Astrocyte of the spinal cord (primary cell): ENCODE measurements at regions not wholly inside any gene's neighbourhood (a gene's known extent, or its start where the extent isn't known, plus 50 kb on each side); places are given as distances from the start of the nearest gene placed in this dataset.
A peak's percentile ranks its signal among the peaks of the same experiment; 100 is the strongest.

Experiments used
- DNase-seq: peaks from one replicate; pipeline ENCODE4 v3.0.0; 2011; ENCODE audit warnings: low read depth, low spot score
- H3K4me3 ChIP-seq: 2 replicates; pipeline ENCODE4 v1.5.1; 2011; ENCODE audit warnings: low read depth, mild to moderate bottlenecking, low read length, moderate library complexity
- CTCF ChIP-seq: IDR thresholded peaks from 2 replicates; pipeline ENCODE4 v1.5.1; 2012; ENCODE audit warnings: low read depth, mild to moderate bottlenecking, low read length, inconsistent platforms
- in situ Hi-C: cut with HindIII; loops from 2 replicates; pipeline ENCODE4 v1.10.0; 2017; ENCODE audit warnings: low sequenced_read_pairs

GRCh38 chr1:60740154-60740553 is 342.2 kb upstream of the NFIA start:
- in situ Hi-C loops: no loop called here
- no peak for TF ChIP-seq CTCF
- no peak overlapping the region for H3K4me3 ChIP-seq
- DNase-seq: no peak

DNA sequence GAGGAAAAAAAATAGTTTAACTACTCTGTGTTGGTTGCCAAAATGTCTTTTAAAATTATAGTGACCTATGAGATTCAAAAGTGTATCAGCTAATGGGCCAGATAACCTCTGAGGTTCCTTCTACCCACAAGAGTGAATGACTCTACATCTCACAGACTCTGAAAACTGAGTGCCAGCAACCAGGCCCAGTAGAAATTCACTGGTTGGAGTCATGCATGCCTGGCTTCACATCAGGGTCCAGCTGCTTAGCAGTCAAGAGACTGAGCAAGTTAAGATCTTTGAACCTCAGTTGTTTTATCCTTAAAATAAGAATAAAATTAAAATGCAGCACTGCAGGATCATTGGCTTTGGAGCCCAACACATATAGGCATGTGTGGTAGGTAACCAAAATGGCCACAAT is 342.6 kb upstream of the NFIA start:
- DNase-seq: no peak
- in situ Hi-C loops: no loop called here
- H3K4me3 ChIP-seq: no peak overlapping the region
- no peak for TF ChIP-seq CTCF

DNA sequence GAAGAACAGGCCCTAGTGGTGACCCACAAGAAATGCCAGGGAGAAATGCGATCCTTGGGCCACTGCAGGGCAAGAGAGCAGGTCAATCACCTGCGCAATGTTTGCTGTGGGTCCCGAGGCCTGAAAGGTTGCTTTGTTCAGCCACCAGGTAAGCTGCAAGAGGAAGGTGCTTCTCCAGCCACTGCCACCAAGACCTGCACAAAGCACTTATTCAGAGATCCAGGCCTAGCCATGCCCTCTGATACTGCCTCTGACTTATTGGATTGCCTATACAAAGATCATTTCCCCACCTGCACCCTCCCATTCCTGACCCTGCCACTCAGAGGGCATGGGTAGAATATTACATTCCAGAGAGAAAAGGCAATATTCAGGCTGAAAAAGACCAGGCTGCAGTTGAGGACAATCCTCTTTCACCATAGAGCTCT is 349.4 kb upstream of the NFIA start:
- in situ Hi-C loops: no loop called here
- DNase-seq: no peak
- TF ChIP-seq CTCF: no peak
- no peak overlapping the region for H3K4me3 ChIP-seq

DNA sequence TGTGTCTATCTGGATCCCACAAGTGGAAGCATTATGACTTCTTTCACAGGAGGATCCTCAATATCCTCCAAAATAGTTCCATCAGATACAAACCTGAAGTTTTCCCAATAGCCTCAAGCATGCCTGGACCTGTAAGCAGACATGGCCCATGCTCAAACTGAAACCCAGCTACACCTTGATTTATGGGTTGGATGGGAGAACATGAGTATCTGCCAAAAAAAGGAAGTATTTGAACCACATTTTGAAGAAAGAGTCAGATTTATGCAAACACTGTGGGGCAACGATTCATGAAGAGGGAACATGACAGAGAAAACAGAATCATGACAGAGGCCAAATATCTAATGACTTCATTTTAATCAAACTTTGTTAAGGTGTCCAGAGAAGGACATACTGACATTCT is 351.0 kb upstream of the NFIA start:
- no peak for DNase-seq
- TF ChIP-seq CTCF: no peak
- in situ Hi-C loops: no loop called here
- no peak overlapping the region for H3K4me3 ChIP-seq

GRCh38 chr1:60727552-60727951 is 354.8 kb upstream of the NFIA start:
- in situ Hi-C loops: no loop called here
- no peak overlapping the region for H3K4me3 ChIP-seq
- DNase-seq: no peak
- TF ChIP-seq CTCF: no peak

- no peak for DNase-seq
- H3K4me3 ChIP-seq: no peak overlapping the region
- TF ChIP-seq CTCF: no peak
- in situ Hi-C loops: no loop called here
Observed at GRCh38 chr1:60716472-60716871, 365.9 kb upstream of the NFIA start.

DNA sequence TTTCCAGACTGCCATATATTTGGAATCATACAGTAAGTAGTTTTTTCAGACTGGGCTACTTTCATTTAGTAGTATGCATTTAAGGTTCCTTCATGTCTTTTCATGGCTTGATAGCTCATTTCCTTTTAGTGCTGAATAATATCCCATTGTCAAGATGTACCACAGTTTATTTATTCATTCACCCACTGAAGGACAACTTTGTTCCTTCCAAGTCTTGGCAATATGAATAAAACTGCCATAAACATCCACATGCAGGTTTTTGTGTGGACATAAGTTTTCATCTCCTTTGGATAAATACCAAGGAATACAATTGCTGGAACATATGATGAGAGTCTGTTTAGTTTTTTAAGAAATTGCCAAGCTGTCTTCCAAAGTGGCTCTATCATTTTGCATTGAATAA is 366.4 kb upstream of the NFIA start:
- in situ Hi-C loops: no loop called here
- H3K4me3 ChIP-seq: no peak overlapping the region
- DNase-seq: peak; percentile 3
- no peak for TF ChIP-seq CTCF
